Umbilical cord (tissue), 1 donor: ENCODE measurements at regions not wholly inside any gene's neighbourhood (a gene's known extent, or its start where the extent isn't known, plus 50 kb on each side); places are given as distances from the start of the nearest gene placed in this dataset.

Experiments
- DNase-seq: peaks from one replicate; pipeline ENCODE4 v3.0.0-alpha.2; 2015; ENCODE audit warnings: low spot score

DNA sequence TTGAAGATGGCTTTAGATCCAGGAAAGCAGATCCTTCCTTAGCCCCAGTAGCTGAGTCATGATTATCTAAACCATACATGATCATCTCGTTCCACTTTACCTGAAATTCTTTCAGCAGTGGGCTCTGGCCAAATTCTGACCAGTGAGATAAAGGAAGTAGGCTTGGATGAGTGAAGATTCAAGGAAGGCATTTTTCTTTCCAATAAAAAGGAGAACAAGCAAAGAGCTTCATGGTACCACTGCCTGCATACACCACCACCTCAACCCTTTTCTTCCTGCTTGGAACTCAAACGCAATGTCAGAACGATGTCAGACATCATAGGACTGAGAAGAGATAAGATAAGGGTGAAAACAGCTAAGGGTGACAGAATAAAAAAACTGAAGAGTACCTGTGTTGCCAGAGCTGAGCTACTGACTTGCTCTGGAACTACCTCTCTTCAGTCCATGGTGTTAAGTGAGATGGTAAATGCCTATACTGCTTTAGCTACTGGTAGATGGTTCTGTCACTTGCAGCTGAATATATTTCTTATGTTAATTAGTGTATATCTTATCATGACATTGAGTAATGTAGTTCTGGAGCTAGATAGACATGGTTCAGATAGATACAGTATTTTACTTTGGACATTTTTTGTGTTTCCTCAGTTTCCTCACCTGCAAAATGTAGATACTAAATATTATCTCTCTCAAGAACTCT, 58.7 kb upstream of the ACVR1 start:
- DNase-seq, result no peak

DNA sequence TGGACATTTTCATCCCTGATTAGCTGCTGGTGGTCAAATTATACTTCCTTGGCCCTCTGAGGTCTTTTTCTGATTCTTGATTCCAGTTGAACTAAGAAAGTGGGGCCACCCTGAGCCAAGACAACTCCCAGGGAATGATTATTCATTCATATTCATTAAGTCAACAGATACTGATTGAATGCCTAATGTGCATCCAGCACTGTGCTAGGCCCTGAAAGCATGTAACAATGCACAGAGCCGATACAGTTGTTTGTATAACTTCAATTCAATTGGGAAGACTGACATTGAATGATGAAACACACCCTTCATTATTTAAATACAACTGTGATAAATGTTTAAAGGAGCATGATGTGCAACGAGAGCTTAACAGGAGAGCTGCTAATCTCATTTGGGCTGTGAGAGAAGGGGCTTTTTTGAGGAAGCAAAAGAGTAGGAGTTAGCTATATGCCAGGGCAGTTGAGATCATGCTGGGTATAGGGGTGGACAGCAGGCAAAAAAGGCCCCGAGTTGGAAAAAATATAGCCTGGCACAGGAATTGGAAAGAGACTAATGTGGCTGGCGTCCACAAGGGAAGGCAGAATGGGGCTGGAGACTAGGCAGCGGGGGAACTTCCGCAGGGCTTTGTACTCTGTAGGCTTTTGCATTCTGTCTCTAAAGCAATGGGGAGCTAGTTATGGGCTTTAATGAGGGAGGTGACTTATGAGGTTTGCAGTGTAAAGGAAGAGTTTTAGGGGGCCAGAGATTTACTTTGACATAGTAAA, 57.2 kb upstream of the ACVR1 start:
- DNase-seq, result no peak

DNA sequence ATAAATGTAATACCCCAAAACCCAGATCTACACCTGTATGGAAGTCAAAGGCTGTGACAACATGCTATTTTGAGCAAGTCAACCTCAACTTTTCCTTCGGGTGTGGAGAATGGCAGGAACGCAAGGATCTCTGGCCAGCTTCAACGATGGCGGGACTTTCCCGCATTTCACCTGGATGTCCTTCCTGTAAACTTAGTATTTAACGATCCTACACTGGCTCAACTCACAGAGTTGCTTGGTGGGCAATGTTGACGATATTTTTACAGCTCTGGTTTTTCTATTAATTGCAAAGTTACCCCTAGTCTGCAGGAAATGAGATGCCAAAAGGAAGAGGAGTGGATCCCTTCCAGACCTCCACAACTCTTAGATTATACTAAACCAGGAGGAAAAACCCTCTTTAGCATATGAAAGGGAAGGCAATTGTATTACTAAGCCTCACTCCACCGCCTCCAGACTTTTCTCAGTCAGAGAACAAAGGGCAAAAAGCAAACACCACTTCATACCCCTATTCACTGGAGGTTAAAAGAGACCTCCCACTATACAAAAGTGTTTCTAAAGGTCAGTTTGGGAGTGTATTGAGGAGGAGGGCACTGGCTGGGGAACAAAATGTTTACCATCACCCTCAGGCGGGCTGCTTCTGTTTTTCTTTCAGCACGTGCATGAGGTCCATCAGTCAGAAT, 56.5 kb upstream of the ACVR1 start:
- DNase-seq, result no peak

DNA sequence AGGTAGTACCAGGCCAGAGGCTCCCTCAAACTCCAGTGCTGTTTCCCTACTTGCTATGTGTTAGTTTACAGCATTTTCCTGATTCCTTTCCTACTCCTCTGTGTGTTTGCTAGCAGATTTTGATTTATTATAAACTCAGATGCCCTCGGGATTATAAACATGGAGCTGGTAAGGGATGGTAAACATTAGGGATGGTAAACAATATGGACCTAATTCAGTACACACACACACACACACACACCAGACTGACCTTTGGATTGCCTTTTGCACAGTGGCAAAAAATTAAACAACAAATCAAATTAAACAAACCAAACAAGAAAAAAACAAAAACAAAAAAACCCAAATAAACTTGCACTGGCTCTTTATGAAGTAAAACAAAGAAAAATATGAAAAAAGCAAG, 55.4 kb upstream of the ACVR1 start:
- DNase-seq, result no peak

DNA sequence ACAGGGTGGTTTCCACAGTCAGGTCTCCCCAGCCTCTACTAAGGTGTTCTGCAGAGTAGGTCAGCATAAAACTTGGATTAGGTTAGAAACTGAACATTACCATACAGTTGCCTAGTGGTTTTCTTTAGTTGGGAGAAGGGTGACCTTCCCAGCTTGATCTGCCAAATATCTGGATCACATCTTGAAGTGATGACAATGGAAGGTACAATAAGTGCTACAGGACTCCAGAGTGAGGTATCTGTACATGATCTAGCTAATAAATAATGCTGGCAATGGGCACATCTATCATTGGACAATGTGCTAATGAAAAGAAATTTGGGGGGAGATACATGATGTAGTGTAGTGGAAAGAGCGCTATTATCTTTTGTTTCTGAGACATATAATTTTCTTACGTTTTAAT, 54.6 kb upstream of the ACVR1 start:
- DNase-seq, result no peak

DNA sequence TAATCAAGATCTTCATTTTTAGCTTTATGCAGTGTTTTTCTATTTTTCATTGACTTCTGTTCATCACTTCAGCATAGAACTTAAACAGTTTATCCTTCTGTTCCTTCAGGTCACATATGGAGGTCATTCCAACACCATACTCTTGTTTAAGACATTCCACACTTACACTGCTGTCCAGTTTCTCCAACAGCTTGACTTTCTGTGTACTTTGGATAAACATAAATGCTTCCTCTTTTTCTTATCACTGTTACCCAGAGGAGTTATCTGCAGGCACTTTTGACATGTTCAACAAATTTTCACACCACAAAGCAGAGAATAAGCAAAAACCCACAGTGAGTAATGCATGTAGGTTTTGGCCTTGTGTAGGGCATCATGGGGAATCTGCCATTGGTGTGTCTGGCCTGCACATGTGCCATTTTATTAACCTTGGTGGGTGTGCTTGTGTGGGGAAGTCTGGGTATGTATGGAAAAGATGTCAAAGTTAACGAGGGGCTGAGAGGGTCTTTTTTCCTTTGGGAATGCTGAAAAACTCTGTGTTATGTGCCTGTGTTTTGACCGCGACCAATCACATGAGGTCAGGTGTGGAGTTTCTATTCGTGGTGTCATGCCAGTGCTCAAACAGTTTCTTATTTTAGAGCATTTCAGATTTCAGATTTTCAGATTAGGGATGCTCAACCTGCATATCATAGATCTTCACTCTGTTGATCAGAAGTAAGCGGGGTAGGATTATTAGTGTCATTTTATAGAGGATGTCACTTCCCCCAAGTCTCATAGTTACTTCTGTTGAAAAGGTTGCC, 53.9 kb upstream of the ACVR1 start:
- no peak for DNase-seq

DNA sequence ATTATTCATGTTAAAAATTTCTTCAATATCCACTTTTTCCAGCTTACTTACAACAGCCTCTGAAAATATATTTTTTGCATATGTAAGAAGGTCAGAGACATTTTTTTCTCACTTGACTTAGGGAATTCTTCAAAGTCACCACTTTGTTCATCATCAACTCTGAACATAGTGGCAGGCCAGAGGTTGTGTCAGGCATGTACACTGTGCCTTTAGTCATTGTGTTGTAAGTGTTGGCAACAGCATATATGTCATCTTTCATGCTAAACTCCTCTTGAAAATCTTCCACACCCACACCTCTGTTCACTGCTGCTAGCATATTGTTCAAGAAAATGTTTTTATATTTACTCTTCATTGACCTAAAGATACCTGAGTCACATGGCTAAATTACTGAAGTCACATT, 52.2 kb upstream of the ACVR1 start:
- DNase-seq, result no peak

DNA sequence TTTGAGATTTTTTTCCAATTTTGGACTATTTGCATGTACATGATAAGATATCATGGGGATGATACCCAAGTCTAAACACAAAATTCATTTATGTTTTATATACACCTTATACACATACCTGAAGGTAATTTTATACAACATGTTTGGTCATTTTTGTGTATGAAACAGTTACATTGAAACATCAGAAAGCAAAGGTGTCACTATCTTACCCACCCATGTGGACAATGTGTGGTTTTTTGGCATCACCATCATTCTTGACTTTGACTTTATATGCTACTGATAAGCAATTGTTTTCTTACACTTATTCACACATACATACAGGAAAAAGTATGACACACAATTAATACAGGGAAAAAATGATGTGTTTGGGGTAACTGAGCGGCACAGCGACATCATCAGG, 51.0 kb upstream of the ACVR1 start:
- DNase-seq, result no peak
